ENCODE measurements at regions not wholly inside any gene's neighbourhood (a gene's known extent, or its start where the extent isn't known, plus 50 kb on each side); places are given as distances from the start of the nearest gene placed in this dataset.
"Not testable (repeated sequence)": the region's sequence is repeated elsewhere in the genome, so short reads cannot be mapped to it uniquely, and the experiment has no call there.

DNA sequence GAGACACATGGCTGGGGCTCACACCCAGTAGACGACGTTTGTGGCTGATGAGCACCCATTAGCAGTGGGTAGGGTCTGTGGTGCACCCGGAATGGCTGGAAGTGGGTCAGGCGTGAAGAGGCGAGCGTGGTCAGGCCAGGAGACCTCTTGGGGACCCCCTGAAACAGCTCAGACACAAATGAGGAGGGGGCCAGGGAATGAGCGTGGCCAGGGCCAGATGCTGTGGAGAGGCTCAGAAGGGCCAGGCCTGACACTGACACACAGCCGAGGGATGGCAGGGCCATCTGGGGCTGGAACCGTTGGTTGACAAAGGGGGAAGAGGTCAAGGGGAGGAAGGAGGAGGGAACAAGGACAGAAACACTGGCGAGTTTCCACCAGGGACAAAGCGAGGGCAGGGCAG lies 162.8 kb downstream of the SHANK2 start:
- DNase-seq (ENCODE audit: low read depth, low spot score), result no peak
- no peak overlapping the region for H3K4me3 ChIP-seq (replicated peaks in 1 of 3; ENCODE audit: insufficient read depth in 1 of 3, low read depth in 1 of 3, low read length in 3 of 3)
- dilution Hi-C loops (cut with MboI; ENCODE audit: extremely low pct_ligation_motif_present, low sequenced_read_pairs), result no loop called here
- ChIA-PET CTCF (no interaction called here), POLR2A (no interaction called here)
- no peak overlapping the region for H2AFZ ChIP-seq (ENCODE audit: low read depth, low read length)
- H4K20me1 ChIP-seq (replicated peaks; ENCODE audit: control insufficient read depth, extremely low read depth, insufficient read depth, low read length), result no peaks in the 10 kb centered on the region
- intact Hi-C loops (cut with micrococcal nuclease), result no loop called here
- no peak for FAIRE-seq
- H3K27me3 ChIP-seq (ENCODE audit: control insufficient read depth in 2 of 2, insufficient read depth in 2 of 2, low read length in 2 of 2), result no peaks in the 10 kb centered on the region
- no peak overlapping the region for H3K9ac ChIP-seq (replicated peaks; ENCODE audit: extremely low read depth, insufficient read depth, low read length)
- H3K4me2 ChIP-seq (ENCODE audit: insufficient read depth, low read length), result no peak overlapping the region
- TF ChIP-seq JUN (IDR thresholded peaks at IDR 0.05; ENCODE audit: borderline replicate concordance, insufficient read depth, insufficient read length, low read depth) (no peak), POLR2A (IDR thresholded peaks at IDR 0.05; ENCODE audit: low read depth, low read length) (no peak), GATA2 (IDR thresholded peaks at IDR 0.05; ENCODE audit: insufficient read depth, insufficient read length, low read depth, low read length) (no peak), FOS (IDR thresholded peaks at IDR 0.05; ENCODE audit: borderline replicate concordance, insufficient read depth, low read length) (no peak)
- TF ChIP-seq, protein P1, sequence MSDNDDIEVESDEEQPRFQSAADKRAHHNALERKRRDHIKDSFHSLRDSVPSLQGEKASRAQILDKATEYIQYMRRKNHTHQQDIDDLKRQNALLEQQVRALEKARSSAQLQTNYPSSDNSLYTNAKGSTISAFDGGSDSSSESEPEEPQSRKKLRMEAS (IDR thresholded peaks at IDR 0.05; ENCODE audit: insufficient read depth, insufficient read length), result no peak
- H3K27ac ChIP-seq (ENCODE audit: insufficient read depth, low read depth, low read length), result no peak overlapping the region
- BruUV-seq (replicated peaks), result no TSS peak
- H3K36me3 ChIP-seq (ENCODE audit: control insufficient read depth in 2 of 2, extremely low read depth in 1 of 2, insufficient read depth in 2 of 2, low read length in 2 of 2), result no peaks in the 10 kb centered on the region
- no peaks in the 10 kb centered on the region for H3K79me2 ChIP-seq (ENCODE audit: control insufficient read depth, insufficient read depth, low read length)
- H3K9me1 ChIP-seq (replicated peaks; ENCODE audit: control insufficient read depth, extremely low read depth, insufficient read depth, low read length), result no peaks in the 10 kb centered on the region
- H3K9me3 ChIP-seq (replicated peaks; ENCODE audit: control insufficient read depth, insufficient read depth, low read length), result peaks cover 2% of the 10 kb centered on the region
- no peaks in the 10 kb centered on the region for H3K4me1 ChIP-seq (ENCODE audit: control insufficient read depth, extremely low read depth, insufficient read depth, low read length)

DNA sequence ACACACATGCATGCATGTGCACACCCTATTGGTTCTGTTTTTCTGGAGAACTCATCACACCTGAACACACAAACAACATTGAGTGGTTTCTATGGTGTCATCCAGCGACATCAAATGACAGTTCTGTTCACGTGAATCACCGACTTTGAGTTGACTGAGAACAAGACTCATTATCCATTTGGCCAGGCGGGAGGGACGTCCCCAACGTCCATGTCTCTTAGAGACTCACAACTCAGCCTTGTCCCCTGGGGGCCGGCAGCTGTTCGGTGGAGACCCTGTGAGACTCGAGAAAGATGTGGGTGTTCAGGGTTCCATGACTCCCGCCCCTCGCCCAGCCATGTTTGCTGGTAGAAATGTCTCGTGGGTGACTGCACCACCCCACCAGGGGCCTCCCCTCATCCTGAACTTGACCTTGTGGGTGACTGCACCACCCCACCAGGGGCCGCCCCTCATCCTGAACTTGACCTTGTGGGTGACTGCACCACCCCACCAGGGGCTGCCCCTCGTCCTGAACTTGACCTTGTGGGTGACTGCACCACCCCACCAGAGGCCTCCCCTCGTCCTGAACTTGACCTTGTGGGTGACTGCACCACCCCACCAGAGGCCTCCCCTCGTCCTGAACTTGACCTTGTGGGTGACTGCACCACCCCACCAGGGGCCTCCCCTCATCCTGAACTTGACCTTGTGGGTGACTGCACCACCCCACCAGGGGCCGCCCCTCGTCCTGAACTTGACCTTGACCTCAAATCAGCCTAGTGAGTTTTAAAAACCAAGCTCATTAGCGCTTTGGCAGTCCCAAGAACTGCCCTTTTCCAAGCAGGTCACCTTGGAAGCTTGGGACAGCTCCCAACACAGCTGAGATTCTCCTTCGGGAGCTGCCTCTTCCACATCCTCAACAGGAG lies 163.8 kb downstream of the SHANK2 start:
- FAIRE-seq; H4K20me1 ChIP-seq (replicated peaks; ENCODE audit: control insufficient read depth, extremely low read depth, insufficient read depth, low read length); BruUV-seq (replicated peaks); POLR2A ChIA-PET; H3K4me1 ChIP-seq (ENCODE audit: control insufficient read depth, extremely low read depth, insufficient read depth, low read length); H3K36me3 ChIP-seq (ENCODE audit: control insufficient read depth in 2 of 2, extremely low read depth in 1 of 2, insufficient read depth in 2 of 2, low read length in 2 of 2); H3K4me2 ChIP-seq (ENCODE audit: insufficient read depth, low read length); H3K4me3 ChIP-seq (replicated peaks in 1 of 3; ENCODE audit: insufficient read depth in 1 of 3, low read depth in 1 of 3, low read length in 3 of 3); H3K79me2 ChIP-seq (ENCODE audit: control insufficient read depth, insufficient read depth, low read length); CTCF ChIA-PET; H3K27ac ChIP-seq (ENCODE audit: insufficient read depth, low read depth, low read length); dilution Hi-C loops (cut with MboI; ENCODE audit: extremely low pct_ligation_motif_present, low sequenced_read_pairs); H3K9me3 ChIP-seq (replicated peaks; ENCODE audit: control insufficient read depth, insufficient read depth, low read length); H2AFZ ChIP-seq (ENCODE audit: low read depth, low read length); DNase-seq (ENCODE audit: low read depth, low spot score); H3K27me3 ChIP-seq (ENCODE audit: control insufficient read depth in 2 of 2, insufficient read depth in 2 of 2, low read length in 2 of 2); intact Hi-C loops (cut with micrococcal nuclease); H3K9ac ChIP-seq (replicated peaks; ENCODE audit: extremely low read depth, insufficient read depth, low read length); H3K9me1 ChIP-seq (replicated peaks; ENCODE audit: control insufficient read depth, extremely low read depth, insufficient read depth, low read length): not testable (repeated sequence)

Measured in endothelial cell of umbilical vein (primary cell).